Stomach (tissue), 4 donors: ENCODE measurements at regions not wholly inside any gene's neighbourhood (a gene's known extent, or its start where the extent isn't known, plus 50 kb on each side); places are given as distances from the start of the nearest gene placed in this dataset.

Experiments
- CTCF ChIP-seq, 7 experiments: fragments of 450-650 bp in 4 of 7; fragments of 200-600 bp in 3 of 7; sonication (generic) in 3 of 7; IDR thresholded peaks; one replicate each; pipeline ENCODE4 v1.5.1; 2016 to 2019; ENCODE audit warnings: antibody characterized with exemption in 7 of 7, control low read depth in 2 of 7, mild to moderate bottlenecking in 1 of 7
- POLR2A ChIP-seq, 4 donors: fragments of 450-650 bp; IDR thresholded peaks; one replicate each; pipeline ENCODE4 v1.6.1; 2016; ENCODE audit warnings: antibody characterized with exemption in 4 of 4, control low read depth in 2 of 4, mild to moderate bottlenecking in 1 of 4, moderate library complexity in 1 of 4
- POLR2AphosphoS5 ChIP-seq, 3 donors: sonication (generic); formaldehyde crosslinking; IDR thresholded peaks; one replicate each; pipeline ENCODE4 v1.6.1; 2016; ENCODE audit warnings: antibody characterized with exemption in 3 of 3

- no peak for TF ChIP-seq CTCF (IDR thresholded peaks at IDR 0.05)
- TF ChIP-seq POLR2AphosphoS5 (IDR thresholded peaks at IDR 0.05) = no peak
- TF ChIP-seq POLR2A (IDR thresholded peaks at IDR 0.05) = no peak
Observed at GRCh38 chr2:45311559-45311958, 299.5 kb downstream of the SRBD1 start.
